HCT116 (cell line): ENCODE measurements at regions not wholly inside any gene's neighbourhood (a gene's known extent, or its start where the extent isn't known, plus 50 kb on each side); places are given as distances from the start of the nearest gene placed in this dataset.

Source experiments
- ATAC-seq: fragments of 200-7000 bp; cut with Tn5 transposase; 2 replicates; pipeline ENCODE4 v1.9.1; 2020; ENCODE audit warnings: mild to moderate bottlenecking, moderate library complexity
- BruUV-seq: library from RNA; stranded (reverse); fragments of 400-500 nt; replicated peaks from 2 replicates; lab custom pipeline; 2021; lab: Mats Ljungman, UMichigan
- CTCF ChIA-PET: fragments of 300-600 bp; sonication (Branson Sonifier 250); formaldehyde crosslinking; loops from one replicate; lab custom pipeline; 2021; ENCODE audit warnings: antibody characterized with exemption; lab: Charles Lee
- POLR2A ChIA-PET: fragments of 300-600, 350-600 bp; sonication (Branson Sonifier 250); formaldehyde crosslinking; loops from one replicate; lab custom pipeline; 2021; ENCODE audit warnings: antibody characterized with exemption; lab: Charles Lee
- RAD21 ChIA-PET, 2 experiments: fragments of 300-600 bp; sonication (Branson Sonifier 250); formaldehyde crosslinking; loops; one replicate each; lab custom pipeline; 2023; ENCODE audit warnings: low total read pairs in 2 of 2; ENCODE audit not compliant: uncharacterized antibody in 2 of 2, unreplicated experiment in 2 of 2, low non-redundant PET in 1 of 2; lab: Charles Lee
- DNase-seq: peaks from one replicate; pipeline ENCODE4 v3.0.0-alpha.2; 2010; ENCODE audit warnings: low read depth, low spot score
- H2AFZ ChIP-seq: fragments of 200-600 bp; shearing (Covaris generic), sonication (generic); 2 replicates; pipeline ENCODE4 v1.6.1; 2017; ENCODE audit warnings: low read depth, mixed run types, mixed read lengths, antibody characterized with exemption, low read length; ENCODE audit not compliant: poor library complexity, severe bottlenecking
- H3K27ac ChIP-seq: 2 replicates; pipeline ENCODE4 v1.5.1; 2012; ENCODE audit warnings: low read depth, low read length
- H3K27me3 ChIP-seq: fragments of 200-600 bp; sonication (generic); 2 replicates; pipeline ENCODE4 v1.6.1; 2016; ENCODE audit warnings: mixed run types, low read length, mixed read lengths; ENCODE audit not compliant: insufficient read depth
- H3K36me3 ChIP-seq, 2 experiments: fragments of 200-500 bp in 1 of 2; fragments of 200-600 bp in 1 of 2; sonication (Bioruptor generic) in 1 of 2; sonication (generic) in 1 of 2; 2 replicates each; pipeline versions ENCODE4 v1.5.1 to v1.6.1; 2014 to 2016; ENCODE audit warnings: low read length in 2 of 2, inconsistent platforms in 1 of 2, mixed read lengths in 1 of 2, mixed run types in 1 of 2; ENCODE audit not compliant: insufficient read depth in 2 of 2, control insufficient read depth in 1 of 2
- H3K4me1 ChIP-seq, 2 experiments: fragments of 200-600 bp in 1 of 2; sonication (generic) in 1 of 2; 2 replicates each; pipeline versions ENCODE4 v1.5.1 to v1.6.1; 2012 to 2017; ENCODE audit warnings: low read length in 2 of 2, inconsistent platforms in 1 of 2, mild to moderate bottlenecking in 1 of 2, mixed read lengths in 1 of 2, mixed run types in 1 of 2, moderate library complexity in 1 of 2; ENCODE audit not compliant: insufficient read depth in 2 of 2, control insufficient read depth in 1 of 2
- H3K4me2 ChIP-seq: fragments of 200-600 bp; sonication (generic); 2 replicates; pipeline ENCODE4 v1.6.1; 2017; ENCODE audit warnings: mixed run types, low read length, mixed read lengths
- H3K4me3 ChIP-seq, 2 experiments: fragments of 200-600 bp in 1 of 2; sonication (generic) in 1 of 2; replicated peaks in 1 of 2; 2 replicates each; pipeline ENCODE4 v1.5.1; 2011 to 2016; ENCODE audit warnings: low read length in 2 of 2, control low read depth in 1 of 2, low read depth in 1 of 2, mild to moderate bottlenecking in 1 of 2, mixed read lengths in 1 of 2, mixed run types in 1 of 2
- H3K79me2 ChIP-seq: fragments of 200-600 bp; sonication (generic); 2 replicates; pipeline ENCODE4 v1.6.1; 2017; ENCODE audit warnings: mild to moderate bottlenecking, mixed run types, low read length, moderate library complexity, mixed read lengths; ENCODE audit not compliant: insufficient read depth
- H3K9ac ChIP-seq: fragments of 200-600 bp; sonication (generic); 2 replicates; pipeline ENCODE4 v1.6.1; 2016; ENCODE audit warnings: low read length, mixed read lengths
- H3K9me2 ChIP-seq: fragments of 200-600 bp; sonication (generic), shearing (Covaris generic); 2 replicates; pipeline ENCODE4 v1.6.1; 2017; ENCODE audit warnings: mixed run types, mild to moderate bottlenecking, moderate library complexity; ENCODE audit not compliant: insufficient read depth
- H3K9me3 ChIP-seq, 2 experiments: fragments of 200-500 bp in 1 of 2; fragments of 200-600 bp in 1 of 2; sonication (Bioruptor generic) in 1 of 2; sonication (generic) in 1 of 2; 2 replicates each; pipeline ENCODE4 v1.6.1; 2014 to 2017; ENCODE audit warnings: low read length in 2 of 2, mixed read lengths in 2 of 2, inconsistent platforms in 1 of 2, low read depth in 1 of 2, mild to moderate bottlenecking in 1 of 2, mixed run types in 1 of 2, moderate library complexity in 1 of 2; ENCODE audit not compliant: control insufficient read depth in 1 of 2, insufficient read depth in 1 of 2
- H4K20me1 ChIP-seq: fragments of 200-600 bp; sonication (generic), shearing (Covaris generic); 2 replicates; pipeline ENCODE4 v1.6.1; 2017; ENCODE audit warnings: mixed run types, mild to moderate bottlenecking, moderate library complexity; ENCODE audit not compliant: insufficient read depth
- CEBPB ChIP-seq: IDR thresholded peaks from 2 replicates; pipeline ENCODE4 v1.6.1; 2012; ENCODE audit warnings: low read depth
- CTCF ChIP-seq, 3 experiments: fragments of 200-600 bp in 1 of 3; sonication (generic) in 1 of 3; IDR thresholded peaks in 2 of 3; conservative IDR thresholded peaks in 1 of 3; 2 replicates each; pipeline ENCODE4 v1.5.1; 2012 to 2017; ENCODE audit warnings: low read depth in 2 of 3, low read length in 2 of 3, antibody characterized with exemption in 1 of 3, borderline replicate concordance in 1 of 3, control low read depth in 1 of 3, mild to moderate bottlenecking in 1 of 3, mixed read lengths in 1 of 3, mixed run types in 1 of 3, moderate library complexity in 1 of 3; ENCODE audit not compliant: insufficient read depth in 1 of 3
- EGR1 ChIP-seq: IDR thresholded peaks from 2 replicates; pipeline ENCODE4 v1.6.1; 2012; ENCODE audit warnings: low read depth
- ELF1 ChIP-seq: IDR thresholded peaks from 2 replicates; pipeline ENCODE4 v1.6.1; 2012; ENCODE audit warnings: low read depth, borderline replicate concordance
- EZH2 ChIP-seq: fragments of 200-600 bp; sonication (generic); IDR thresholded peaks from 2 replicates; pipeline ENCODE4 v1.6.1; 2017; ENCODE audit warnings: antibody characterized with exemption, mixed run types
- EZH2phosphoT487 ChIP-seq: fragments of 200-600 bp; IDR thresholded peaks from 2 replicates; pipeline ENCODE4 v1.6.1; 2018; ENCODE audit warnings: antibody characterized with exemption, borderline replicate concordance
- FOSL1 ChIP-seq: IDR thresholded peaks from 2 replicates; pipeline ENCODE4 v1.6.1; 2012; ENCODE audit warnings: low read depth
- JUND ChIP-seq: IDR thresholded peaks from 2 replicates; pipeline ENCODE4 v1.6.1; 2012
- POLR2A ChIP-seq: IDR thresholded peaks from 2 replicates; pipeline ENCODE4 v1.7.0; 2011; ENCODE audit warnings: borderline replicate concordance; ENCODE audit not compliant: insufficient read depth, insufficient read length; ENCODE audit errors: extremely low read depth
- POLR2AphosphoS5 ChIP-seq: IDR thresholded peaks from 2 replicates; pipeline ENCODE4 v1.6.1; 2011; ENCODE audit warnings: mild to moderate bottlenecking, low read depth, low read length, moderate library complexity
- RAD21 ChIP-seq: IDR thresholded peaks from 2 replicates; pipeline ENCODE4 v1.6.1; 2012; ENCODE audit warnings: low read depth, mild to moderate bottlenecking
- REST ChIP-seq: IDR thresholded peaks from 2 replicates; pipeline ENCODE4 v1.6.1; 2012; ENCODE audit warnings: low read depth
- SIN3A ChIP-seq: IDR thresholded peaks from 2 replicates; pipeline ENCODE4 v1.6.1; 2012; ENCODE audit warnings: low read depth
- SP1 ChIP-seq: IDR thresholded peaks from 2 replicates; pipeline ENCODE4 v1.6.1; 2012; ENCODE audit warnings: low read depth
- TCF7L2 ChIP-seq: IDR thresholded peaks from 2 replicates; pipeline ENCODE4 v1.7.0; 2011; ENCODE audit warnings: borderline replicate concordance, inconsistent platforms; ENCODE audit not compliant: insufficient read depth, insufficient read length; ENCODE audit errors: extremely low read depth
- YY1 ChIP-seq: IDR thresholded peaks from 2 replicates; pipeline ENCODE4 v1.6.1; 2011; ENCODE audit warnings: low read length, low read depth, moderate library complexity, mild to moderate bottlenecking; ENCODE audit not compliant: insufficient replicate concordance; ENCODE audit errors: extremely low read depth
- ZFX ChIP-seq: fragments of 450-650 bp; IDR thresholded peaks from 2 replicates; pipeline ENCODE4 v1.6.1; 2017
- ZNF274 ChIP-seq: fragments of 200-500 bp; sonication (Bioruptor generic); IDR thresholded peaks from 2 replicates; pipeline ENCODE4 v1.6.1; 2014; ENCODE audit warnings: mild to moderate bottlenecking, low read depth, low read length, inconsistent platforms
- intact Hi-C: fragments of 100-400 bp; cut with micrococcal nuclease; formaldehyde crosslinking; loops from 2 replicates; pipeline ENCODE4 v1.10.0; 2022

GRCh38 chr6:141017941-141018340 lies 1114.8 kb upstream of the GJE1 start:
- Histone ChIP-seq H3K4me1 (no peaks in the 10 kb centered on the region), H3K27me3 (no peaks in the 10 kb centered on the region), H2AFZ (no peak overlapping the region), H3K4me2 (no peak overlapping the region), H3K27ac (no peak overlapping the region), H3K36me3 (no peaks in the 10 kb centered on the region), H3K9me2 (peaks cover 3% of the 10 kb centered on the region; the same call in 1 of the 2 replicates), H3K79me2 (no peaks in the 10 kb centered on the region), H3K9me3 (no peaks in the 10 kb centered on the region), H3K9ac (no peak overlapping the region), H3K4me3 (no peak overlapping the region), H4K20me1 (no peaks in the 10 kb centered on the region)
- intact Hi-C loops: no loop called here
- ChIA-PET POLR2A (no interaction called here), RAD21 (no interaction called here), CTCF (no interaction called here)
- BruUV-seq: no TSS peak
- ATAC-seq (no peak), DNase-seq (no peak)
- TF ChIP-seq SIN3A (no peak), YY1 (no peak), CEBPB (no peak), EZH2phosphoT487 (no peak), CTCF (IDR thresholded peaks at IDR 0.05 in 2 of 3, conservative IDR thresholded peaks at IDR 0.05 in 1 of 3; ENCODE audit: borderline replicate concordance in 1 of 3, insufficient read depth in 1 of 3, low read depth in 2 of 3, low read length in 2 of 3) (no peak), JUND (no peak), ELF1 (no peak), REST (no peak), EZH2 (no peak), TCF7L2 (no peak), RAD21 (no peak), EGR1 (no peak), SP1 (no peak), POLR2A (no peak), ZFX (no peak), FOSL1 (no peak), POLR2AphosphoS5 (no peak), ZNF274 (no peak)
- TF ChIP-seq, all 23 proteins: peak for 0
